Astrocyte of the cerebellum (primary cell): ENCODE measurements at regions not wholly inside any gene's neighbourhood (a gene's known extent, or its start where the extent isn't known, plus 50 kb on each side); places are given as distances from the start of the nearest gene placed in this dataset.
A peak's percentile ranks its signal among the peaks of the same experiment; 100 is the strongest.
"Not testable (repeated sequence)": the region's sequence is repeated elsewhere in the genome, so short reads cannot be mapped to it uniquely, and the experiment has no call there.

Source experiments
- DNase-seq: peaks from one replicate; pipeline ENCODE4 v3.0.0-alpha.2; 2011; ENCODE audit warnings: low read depth
- H3K4me3 ChIP-seq: 2 replicates; pipeline ENCODE4 v1.5.1; 2011; ENCODE audit warnings: mild to moderate bottlenecking, low read depth, low read length, moderate library complexity
- CTCF ChIP-seq: IDR thresholded peaks from 2 replicates; pipeline ENCODE4 v1.5.1; 2012; ENCODE audit warnings: low read length, low read depth, moderate library complexity, mild to moderate bottlenecking; ENCODE audit errors: missing control alignments
- in situ Hi-C: cut with HindIII; loops from 2 replicates; pipeline ENCODE4 v1.10.0; 2017; ENCODE audit warnings: low sequenced_read_pairs

DNA sequence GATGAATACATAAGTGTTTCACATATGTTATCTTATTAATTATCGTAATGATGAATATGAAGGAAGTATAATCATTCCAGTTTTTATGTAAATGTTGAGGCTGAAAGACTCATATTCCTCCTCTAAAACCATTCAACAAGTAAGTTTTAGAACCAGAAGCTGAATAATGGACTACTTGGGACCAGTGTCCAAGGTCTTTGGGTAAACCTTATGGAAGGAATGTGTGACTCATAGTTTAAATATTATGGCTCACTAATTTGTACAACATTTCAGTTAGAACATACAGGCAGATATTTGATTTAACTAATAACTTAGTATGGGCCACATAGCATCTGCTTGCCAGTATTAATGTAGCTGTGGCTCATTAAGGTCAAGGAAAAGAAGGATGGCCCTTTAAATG lies 209.6 kb downstream of the TFAP2B start:
- no peak for TF ChIP-seq CTCF
- H3K4me3 ChIP-seq: no peak overlapping the region
- in situ Hi-C loops: no loop called here
- peak; percentile 26 for DNase-seq

- no peak overlapping the region for H3K4me3 ChIP-seq
- in situ Hi-C loops: no loop called here
- DNase-seq: no peak
- TF ChIP-seq CTCF: no peak
Measured at GRCh38 chr6:51029561-51029960, 210.9 kb downstream of the TFAP2B start.

DNA sequence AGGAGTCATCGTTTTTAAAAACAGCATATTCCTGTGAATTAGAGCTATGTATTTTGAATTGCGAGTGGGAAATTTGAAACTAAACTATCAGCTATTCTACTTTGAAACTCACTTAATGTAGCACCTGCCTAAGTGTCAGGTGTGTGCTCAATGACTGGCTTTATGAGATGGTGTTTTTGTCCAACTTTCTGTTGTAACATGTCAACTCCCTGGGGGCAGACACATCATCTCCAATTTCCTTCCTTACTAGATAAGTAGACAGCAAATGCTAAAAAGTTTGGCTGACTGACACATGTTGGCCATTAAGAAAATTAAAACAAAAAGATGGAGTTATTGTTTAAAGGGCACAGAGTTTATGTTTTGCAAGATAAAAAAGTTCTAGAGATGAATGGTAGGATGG lies 226.9 kb downstream of the TFAP2B start:
- H3K4me3 ChIP-seq: no peak overlapping the region
- no peak for TF ChIP-seq CTCF
- DNase-seq: no peak
- in situ Hi-C loops: no loop called here

DNA sequence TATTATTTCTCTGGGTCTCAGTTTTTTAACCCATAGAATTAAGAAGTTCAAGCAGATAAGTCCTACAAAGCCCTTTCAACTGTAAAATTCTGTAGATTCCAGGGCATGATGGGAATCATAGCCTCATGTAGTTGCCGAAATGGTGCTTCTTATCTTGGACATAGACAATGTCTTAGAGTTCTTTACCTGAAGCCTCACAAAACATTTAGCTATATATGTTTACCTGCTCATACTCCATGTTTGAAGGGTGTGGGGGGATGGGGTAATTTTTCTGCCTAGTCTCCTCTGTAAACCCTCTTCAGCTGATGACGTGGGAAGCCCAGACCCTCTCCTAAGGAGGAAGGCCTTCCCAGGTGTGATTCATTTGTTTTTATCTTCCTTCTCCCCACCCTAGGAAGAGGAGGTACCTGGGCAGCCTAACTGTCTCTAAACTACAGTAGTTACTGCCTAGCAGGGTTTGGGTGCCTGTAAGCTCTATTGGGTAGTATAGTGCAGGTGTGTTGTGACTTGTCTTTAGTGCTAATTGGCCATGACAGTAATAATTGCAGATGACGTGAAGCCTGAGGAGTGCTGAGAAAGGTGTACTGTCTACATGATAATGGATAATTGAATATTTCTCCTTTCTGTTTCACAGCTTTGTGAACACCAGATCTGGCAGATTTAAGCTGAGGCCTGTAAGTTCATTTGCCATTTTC lies 230.8 kb downstream of the TFAP2B start:
- H3K4me3 ChIP-seq: no peak overlapping the region
- in situ Hi-C loops: no loop called here
- TF ChIP-seq CTCF: no peak
- no peak for DNase-seq

- no peak for DNase-seq
- no peak for TF ChIP-seq CTCF
- H3K4me3 ChIP-seq: no peak overlapping the region
- in situ Hi-C loops: no loop called here
Measured at GRCh38 chr6:51049983-51050877, 231.6 kb downstream of the TFAP2B start.

DNA sequence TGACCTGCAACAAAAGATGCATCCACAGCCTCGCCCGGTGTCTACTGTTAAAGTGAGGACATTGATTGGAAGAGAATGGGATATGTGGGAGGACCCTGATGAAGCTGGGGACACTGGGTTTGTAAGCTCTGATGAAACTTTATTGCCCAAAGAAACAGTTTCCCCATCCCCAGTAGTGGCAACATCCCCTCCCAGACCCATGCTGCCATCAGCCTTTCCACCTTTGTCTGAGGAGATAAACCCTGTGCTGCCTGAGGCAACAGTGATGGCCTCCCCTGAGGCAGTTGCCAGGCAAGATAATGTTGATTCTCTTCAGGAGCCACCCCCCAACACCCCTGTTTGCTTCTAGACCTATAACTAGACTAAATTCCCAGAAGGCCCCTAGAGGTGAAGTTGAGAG lies 234.0 kb downstream of the TFAP2B start:
- DNase-seq, H3K4me3 ChIP-seq, in situ Hi-C loops: not testable (repeated sequence)

DNA sequence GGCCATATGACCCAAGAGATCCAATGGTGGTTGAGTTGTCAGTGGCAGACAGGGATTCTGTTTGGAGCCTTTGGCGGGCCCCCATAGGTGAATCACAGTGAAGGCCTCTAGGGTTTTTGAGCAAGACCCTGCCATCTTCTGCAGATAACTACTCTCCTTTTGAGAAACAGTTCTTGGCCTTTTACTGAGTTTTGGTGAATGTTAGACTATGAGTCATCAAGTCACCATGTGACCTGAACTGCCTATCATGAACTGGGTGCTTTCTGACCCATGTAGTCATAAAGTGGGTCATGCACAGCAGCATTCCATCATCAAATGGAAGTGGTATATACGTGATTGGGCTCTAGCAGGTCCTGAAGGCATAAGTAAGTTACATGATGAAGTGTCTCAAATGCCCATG lies 236.6 kb downstream of the TFAP2B start:
- DNase-seq, in situ Hi-C loops: not testable (repeated sequence)

More for the DNA sequence above, 236.6 kb downstream of the TFAP2B start:
- H3K4me3 ChIP-seq: not testable (repeated sequence)
